ENCODE measurements at regions not wholly inside any gene's neighbourhood (a gene's known extent, or its start where the extent isn't known, plus 50 kb on each side); places are given as distances from the start of the nearest gene placed in this dataset.

DNA sequence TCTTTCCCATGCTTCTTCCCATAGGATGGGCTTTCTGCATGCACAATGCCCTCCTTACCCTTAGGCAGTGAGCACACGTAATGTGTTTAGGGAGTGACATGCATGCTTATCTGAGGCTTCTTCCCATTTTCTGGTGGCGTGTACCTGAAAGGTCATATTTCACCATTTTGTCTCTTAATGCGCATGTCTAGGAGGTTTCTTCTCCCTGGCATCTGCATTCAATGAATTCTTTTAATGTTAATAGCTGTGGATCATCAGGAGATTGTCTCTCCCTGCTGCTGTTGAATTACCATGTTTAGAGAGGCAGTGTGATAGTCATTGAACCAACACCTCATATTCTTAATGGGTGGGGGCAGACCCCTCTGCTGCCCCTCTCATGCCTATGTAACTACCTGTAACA, 205.6 kb upstream of the SGO1 start:
- Mint-ChIP-seq H3K9me3 (peaks cover 2 to 3% of the 10 kb centered on the region in 2 experiments; a peak in 4 of 5 replicates), H3K4me1 (peaks cover 9 to 12% of the 10 kb centered on the region in 2 experiments; a peak in 3 of 4 replicates), H3K4me3 (no peak overlapping the region), H3K27me3 (ENCODE audit: low read depth) (no peaks in the 10 kb centered on the region), H3K27ac (no peak overlapping the region), H3K36me3 (ENCODE audit: insufficient read depth in 1 of 3, low read depth in 3 of 3) (peaks cover 0 to 10% (median 2%) of the 10 kb centered on the region in 3 experiments; a peak in 4 of 7 replicates)
- Histone ChIP-seq H3K79me1 (ENCODE audit: insufficient read depth, low read depth, low read length, poor library complexity, severe bottlenecking) (no peaks in the 10 kb centered on the region), H4K20me1 (ENCODE audit: control insufficient read depth, insufficient read depth, insufficient read length) (no peaks in the 10 kb centered on the region), H3K23me2 (ENCODE audit: insufficient read length, low read depth, low read length, poor library complexity, severe bottlenecking) (no peaks in the 10 kb centered on the region), H4K5ac (ENCODE audit: insufficient read length, low read depth, low read length) (no peak overlapping the region), H3K4ac (ENCODE audit: low read depth, low read length) (no peak overlapping the region), H2AFZ (ENCODE audit: low read length) (no peak overlapping the region), H3K14ac (ENCODE audit: insufficient read depth, low read length) (no peak overlapping the region), H3K9ac (ENCODE audit: extremely low read depth, insufficient read length, low read length) (no peak overlapping the region), H2BK20ac (ENCODE audit: low read depth, low read length, poor library complexity, severe bottlenecking) (no peak overlapping the region), H3K18ac (ENCODE audit: insufficient read length, low read depth, low read length) (no peak overlapping the region), H2BK120ac (ENCODE audit: low read depth, low read length, poor library complexity, severe bottlenecking) (no peak overlapping the region), H2BK12ac (ENCODE audit: insufficient read length, low read depth, low read length) (no peak overlapping the region), H2BK15ac (ENCODE audit: low read depth, low read length) (no peak overlapping the region), H3K23ac (ENCODE audit: insufficient read length, low read depth, low read length) (no peak overlapping the region), H3K56ac (ENCODE audit: insufficient read length, low read depth, low read length) (no peak overlapping the region), H3K4me2 (ENCODE audit: insufficient read depth, insufficient read length, low read length) (no peak overlapping the region), H4K8ac (replicated peaks; ENCODE audit: insufficient read length, low read depth, low read length) (no peak overlapping the region), H4K91ac (ENCODE audit: insufficient read length, low read depth, low read length) (no peak overlapping the region), H3K79me2 (ENCODE audit: insufficient read depth, low read length) (no peaks in the 10 kb centered on the region), H3K27me3 (ENCODE audit: insufficient read depth, low read length) (no peaks in the 10 kb centered on the region), H3K27ac (ENCODE audit: insufficient read length, low read depth, low read length) (no peak overlapping the region), H3T11ph (ENCODE audit: low read length) (no peak overlapping the region), H3K4me1 (ENCODE audit: insufficient read depth, low read length) (no peaks in the 10 kb centered on the region), H2BK5ac (ENCODE audit: insufficient read length, low read length) (no peak overlapping the region), H2AK5ac (ENCODE audit: insufficient read length, low read length) (no peak overlapping the region), H3K9me3 (ENCODE audit: control insufficient read depth, low read depth, low read length) (no peaks in the 10 kb centered on the region)
- no peak for DNase-seq
- no peak for TF ChIP-seq CTCF (conservative IDR thresholded peaks at IDR 0.05)
- no CpG with 5 or more reads among the region's 3 CpGs for WGBS (ENCODE audit: extremely low coverage, insufficient read length, low lambda C conversion rate)

All from H9 (cell line).